Caco-2 (cell line): ENCODE measurements at regions not wholly inside any gene's neighbourhood (a gene's known extent, or its start where the extent isn't known, plus 50 kb on each side); places are given as distances from the start of the nearest gene placed in this dataset.

ENCODE experiments used
- BruUV-seq: library from RNA; stranded (reverse); fragments of 400-500 nt; replicated peaks from 2 replicates; lab custom pipeline; 2021; lab: Mats Ljungman, UMichigan
- CTCF ChIA-PET: fragments of 300-600 bp; sonication (Branson Sonifier 250); formaldehyde crosslinking; loops from one replicate; lab custom pipeline; 2022; ENCODE audit warnings: antibody characterized with exemption; lab: Charles Lee
- POLR2A ChIA-PET: fragments of 300-600 bp; sonication (Branson Sonifier 250); formaldehyde crosslinking; loops from one replicate; lab custom pipeline; 2022; ENCODE audit warnings: antibody characterized with exemption; lab: Charles Lee
- DNase-seq, 2 experiments: peaks; one replicate each; pipeline versions ENCODE4 v3.0.0 to v3.0.0-alpha.2; 2020 to 2022
- H3K27me3 ChIP-seq: replicated peaks from 2 replicates; pipeline ENCODE4 v1.6.0; 2011; ENCODE audit warnings: low read length; ENCODE audit not compliant: control insufficient read depth, insufficient read depth
- H3K36me3 ChIP-seq: 2 replicates; pipeline ENCODE4 v1.5.1; 2011; ENCODE audit warnings: low read length; ENCODE audit not compliant: control insufficient read depth, insufficient read depth
- H3K4me1 ChIP-seq: fragments of 250-450 bp; sonication (Bioruptor Pico); 2 replicates; pipeline ENCODE4 v1.5.1; 2020; ENCODE audit warnings: mild to moderate bottlenecking
- H3K4me3 ChIP-seq: 2 replicates; pipeline ENCODE4 v1.5.1; 2011; ENCODE audit warnings: low read depth, mild to moderate bottlenecking, control low read depth, low read length
- H3K9me3 ChIP-seq: fragments of 250-450 bp; sonication (Bioruptor Pico); 2 replicates; pipeline ENCODE4 v1.5.1; 2020; ENCODE audit warnings: mild to moderate bottlenecking, moderate library complexity
- H3K27ac Mint-ChIP-seq: one replicate; pipeline ENCODE4 v1.8.0; 2022; ENCODE audit warnings: mixed read lengths; ENCODE audit not compliant: unreplicated experiment
- H3K27me3 Mint-ChIP-seq: one replicate; pipeline ENCODE4 v1.8.0; 2022; ENCODE audit warnings: mixed read lengths; ENCODE audit not compliant: insufficient read depth, unreplicated experiment
- H3K36me3 Mint-ChIP-seq: one replicate; pipeline ENCODE4 v1.8.0; 2022; ENCODE audit warnings: mild to moderate bottlenecking, mixed read lengths; ENCODE audit not compliant: insufficient read depth, unreplicated experiment
- H3K4me1 Mint-ChIP-seq: one replicate; pipeline ENCODE4 v1.8.0; 2022; ENCODE audit warnings: low read depth, mixed read lengths; ENCODE audit not compliant: unreplicated experiment
- H3K4me3 Mint-ChIP-seq: one replicate; pipeline ENCODE4 v1.8.0; 2022; ENCODE audit warnings: mild to moderate bottlenecking, moderate library complexity, mixed read lengths; ENCODE audit not compliant: unreplicated experiment
- H3K9me3 Mint-ChIP-seq: one replicate; pipeline ENCODE4 v1.8.0; 2022; ENCODE audit warnings: mixed read lengths; ENCODE audit not compliant: unreplicated experiment
- intact Hi-C: fragments of 100-400 bp; cut with micrococcal nuclease; formaldehyde crosslinking; loops from one replicate; pipeline ENCODE4 v1.10.0; 2022; ENCODE audit not compliant: unreplicated experiment
- TF ChIP-seq, protein P1 (sequence below), 2 experiments: fragments of 200-600 bp in 1 of 2; IDR thresholded peaks; 1 replicate in 1 of 2; 2 replicates in 1 of 2; pipeline versions ENCODE4 v1.5.1 to v1.8.0; 2011 to 2022; ENCODE audit warnings: antibody characterized with exemption in 1 of 2, control low read depth in 1 of 2, inconsistent platforms in 1 of 2, low read depth in 1 of 2, low read length in 1 of 2, mild to moderate bottlenecking in 1 of 2, moderate library complexity in 1 of 2; ENCODE audit not compliant: insufficient read depth in 1 of 2, severe bottlenecking in 1 of 2, unreplicated experiment in 1 of 2

GRCh38 chr2:76083248-76083647 is 372.5 kb upstream of the GCFC2 start:
- TF ChIP-seq, protein P1, sequence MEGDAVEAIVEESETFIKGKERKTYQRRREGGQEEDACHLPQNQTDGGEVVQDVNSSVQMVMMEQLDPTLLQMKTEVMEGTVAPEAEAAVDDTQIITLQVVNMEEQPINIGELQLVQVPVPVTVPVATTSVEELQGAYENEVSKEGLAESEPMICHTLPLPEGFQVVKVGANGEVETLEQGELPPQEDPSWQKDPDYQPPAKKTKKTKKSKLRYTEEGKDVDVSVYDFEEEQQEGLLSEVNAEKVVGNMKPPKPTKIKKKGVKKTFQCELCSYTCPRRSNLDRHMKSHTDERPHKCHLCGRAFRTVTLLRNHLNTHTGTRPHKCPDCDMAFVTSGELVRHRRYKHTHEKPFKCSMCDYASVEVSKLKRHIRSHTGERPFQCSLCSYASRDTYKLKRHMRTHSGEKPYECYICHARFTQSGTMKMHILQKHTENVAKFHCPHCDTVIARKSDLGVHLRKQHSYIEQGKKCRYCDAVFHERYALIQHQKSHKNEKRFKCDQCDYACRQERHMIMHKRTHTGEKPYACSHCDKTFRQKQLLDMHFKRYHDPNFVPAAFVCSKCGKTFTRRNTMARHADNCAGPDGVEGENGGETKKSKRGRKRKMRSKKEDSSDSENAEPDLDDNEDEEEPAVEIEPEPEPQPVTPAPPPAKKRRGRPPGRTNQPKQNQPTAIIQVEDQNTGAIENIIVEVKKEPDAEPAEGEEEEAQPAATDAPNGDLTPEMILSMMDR (IDR thresholded peaks at IDR 0.05; ENCODE audit: insufficient read depth in 1 of 2, low read depth in 1 of 2, low read length in 1 of 2, severe bottlenecking in 1 of 2, unreplicated experiment in 1 of 2): no peak
- POLR2A ChIA-PET: no interaction called here
- BruUV-seq: no TSS peak
- Histone ChIP-seq H3K4me3 (no peak overlapping the region), H3K9me3 (no peaks in the 10 kb centered on the region), H3K36me3 (no peaks in the 10 kb centered on the region), H3K27me3 (no peaks in the 10 kb centered on the region), H3K4me1 (no peaks in the 10 kb centered on the region)
- no peaks in the 10 kb centered on the region for H3K4me1 Mint-ChIP-seq
- H3K27ac Mint-ChIP-seq: no peak overlapping the region
- no peaks in the 10 kb centered on the region for H3K27me3 Mint-ChIP-seq
- no peak overlapping the region for H3K4me3 Mint-ChIP-seq
- DNase-seq: no peak
- no peaks in the 10 kb centered on the region for H3K9me3 Mint-ChIP-seq
- CTCF ChIA-PET: no interaction called here
- intact Hi-C loops: no loop called here
- no peaks in the 10 kb centered on the region for H3K36me3 Mint-ChIP-seq

- DNase-seq: no peak
- Histone ChIP-seq H3K4me1 (no peaks in the 10 kb centered on the region), H3K27me3 (no peaks in the 10 kb centered on the region), H3K4me3 (no peak overlapping the region), H3K36me3 (no peaks in the 10 kb centered on the region), H3K9me3 (no peaks in the 10 kb centered on the region)
- POLR2A ChIA-PET: no interaction called here
- no TSS peak for BruUV-seq
- Mint-ChIP-seq H3K9me3 (no peaks in the 10 kb centered on the region), H3K36me3 (no peaks in the 10 kb centered on the region), H3K27ac (no peak overlapping the region), H3K27me3 (no peaks in the 10 kb centered on the region), H3K4me1 (no peaks in the 10 kb centered on the region), H3K4me3 (no peak overlapping the region)
- TF ChIP-seq, protein P1 (IDR thresholded peaks at IDR 0.05; ENCODE audit: insufficient read depth in 1 of 2, low read depth in 1 of 2, low read length in 1 of 2, severe bottlenecking in 1 of 2, unreplicated experiment in 1 of 2): no peak
- intact Hi-C loops: no loop called here
- CTCF ChIA-PET: no interaction called here
Measured at GRCh38 chr2:76082509-76082908, 371.8 kb upstream of the GCFC2 start.

DNA sequence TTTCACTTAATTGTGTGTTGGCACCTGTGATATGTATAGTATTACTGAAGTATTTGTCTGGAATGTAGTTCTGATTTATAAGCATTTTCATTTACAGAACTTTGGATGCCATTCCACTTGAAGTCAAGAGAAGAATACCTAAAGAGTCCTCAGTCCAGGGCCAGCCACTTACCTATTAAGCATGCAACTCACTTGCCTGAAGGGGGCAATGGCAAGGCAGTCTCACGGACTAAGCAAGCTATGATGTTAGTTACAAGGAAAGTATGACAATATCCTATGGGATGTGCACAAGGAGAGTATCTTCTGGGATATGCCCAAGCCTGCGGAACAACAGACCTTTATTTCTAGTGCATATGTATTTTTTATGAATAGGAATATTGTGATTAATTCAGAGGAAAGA is 369.4 kb upstream of the GCFC2 start:
- Mint-ChIP-seq H3K4me1 (no peaks in the 10 kb centered on the region), H3K27me3 (no peaks in the 10 kb centered on the region), H3K36me3 (no peaks in the 10 kb centered on the region), H3K27ac (no peak overlapping the region), H3K9me3 (no peaks in the 10 kb centered on the region), H3K4me3 (no peak overlapping the region)
- ChIA-PET POLR2A (no interaction called here), CTCF (interaction anchor here (0.6 kb wide), 1 partner anchor 57 kb away, joined by 3 read pairs; no protein-coding TSS in a partner anchor)
- H3K9me3 ChIP-seq: no peaks in the 10 kb centered on the region
- H3K36me3 ChIP-seq: no peaks in the 10 kb centered on the region
- no TSS peak for BruUV-seq
- H3K27me3 ChIP-seq: no peaks in the 10 kb centered on the region
- H3K4me1 ChIP-seq: no peaks in the 10 kb centered on the region
- TF ChIP-seq, protein P1 (IDR thresholded peaks at IDR 0.05; ENCODE audit: insufficient read depth in 1 of 2, low read depth in 1 of 2, low read length in 1 of 2, severe bottlenecking in 1 of 2, unreplicated experiment in 1 of 2): no peak
- DNase-seq: no peak
- H3K4me3 ChIP-seq: no peak overlapping the region
- intact Hi-C loops: no loop called here
